IMR-90 (cell line): ENCODE measurements at regions not wholly inside any gene's neighbourhood (a gene's known extent, or its start where the extent isn't known, plus 50 kb on each side); places are given as distances from the start of the nearest gene placed in this dataset.

Source experiments
- CEBPB ChIP-seq: IDR thresholded peaks from 2 replicates; pipeline ENCODE4 v1.6.1; 2012; ENCODE audit warnings: low read depth, low read length, improper control_type of control experiment
- CTCF ChIP-seq: conservative IDR thresholded peaks from 2 replicates; pipeline ENCODE4 v1.5.1; 2012; ENCODE audit warnings: mild to moderate bottlenecking, low read depth, low read length, improper control_type of control experiment
- MAFK ChIP-seq: IDR thresholded peaks from 2 replicates; pipeline ENCODE4 v1.6.1; 2012; ENCODE audit warnings: low read depth, low read length, improper control_type of control experiment
- POLR2A ChIP-seq: IDR thresholded peaks from 2 replicates; pipeline ENCODE4 v1.6.1; 2012; ENCODE audit warnings: mild to moderate bottlenecking, low read depth, low read length
- RAD21 ChIP-seq: IDR thresholded peaks from 2 replicates; pipeline ENCODE4 v1.6.1; 2012; ENCODE audit warnings: low read length, improper control_type of control experiment
- RFX5 ChIP-seq: IDR thresholded peaks from 2 replicates; pipeline ENCODE4 v1.8.0; 2012; ENCODE audit warnings: low read depth, mild to moderate bottlenecking, low read length, moderate library complexity

- TF ChIP-seq CTCF (no peak), RFX5 (no peak), POLR2A (no peak), CEBPB (no peak), MAFK (no peak), RAD21 (no peak)
Observed at GRCh38 chr13:27673911-27674310, 52.2 kb downstream of the POLR1D start.
